Thoracic aorta (tissue), 2 donors: ENCODE measurements at regions not wholly inside any gene's neighbourhood (a gene's known extent, or its start where the extent isn't known, plus 50 kb on each side); places are given as distances from the start of the nearest gene placed in this dataset.

ENCODE experiments used
- ATAC-seq: fragments of 150-250 bp; one replicate; pipeline ENCODE4 v1.8.0; 2017; ENCODE audit warnings: low read depth; ENCODE audit not compliant: insufficient number of reproducible peaks, low FRiP score
- DNase-seq: peaks from one replicate; pipeline ENCODE4 v3.0.0-alpha.2; 2020; ENCODE audit warnings: low spot score
- H3K27ac ChIP-seq, 2 donors: fragments of 200-600 bp; sonication (generic); 1 replicate in 1 of 2; 2 replicates in 1 of 2; pipeline ENCODE4 v1.5.1; 2016; ENCODE audit warnings: mild to moderate bottlenecking in 2 of 2, moderate library complexity in 2 of 2
- H3K27me3 ChIP-seq: fragments of 200-600 bp; sonication (generic); replicated peaks from 2 replicates; pipeline ENCODE4 v1.6.0; 2016; ENCODE audit warnings: mild to moderate bottlenecking; ENCODE audit not compliant: insufficient read depth
- H3K36me3 ChIP-seq: fragments of 200-600 bp; sonication (generic); one replicate; pipeline ENCODE4 v1.5.1; 2016
- H3K4me1 ChIP-seq, 2 donors: fragments of 200-600 bp; sonication (generic); 1 replicate in 1 of 2; 2 replicates in 1 of 2; pipeline versions ENCODE4 v1.5.1 to v1.6.0; 2016; ENCODE audit warnings: low read depth in 2 of 2, mild to moderate bottlenecking in 1 of 2; ENCODE audit not compliant: control insufficient read depth in 1 of 2
- H3K4me3 ChIP-seq: fragments of 200-600 bp; sonication (generic); 2 replicates; pipeline ENCODE4 v1.5.1; 2016; ENCODE audit warnings: mild to moderate bottlenecking
- H3K9me3 ChIP-seq: fragments of 200-600 bp; sonication (generic); 2 replicates; pipeline ENCODE4 v1.5.1; 2016
- TF ChIP-seq, protein P1 (sequence below): fragments of 200-600 bp; sonication (generic); IDR thresholded peaks from one replicate; pipeline ENCODE4 v1.5.1; 2019; ENCODE audit warnings: antibody characterized with exemption

DNA sequence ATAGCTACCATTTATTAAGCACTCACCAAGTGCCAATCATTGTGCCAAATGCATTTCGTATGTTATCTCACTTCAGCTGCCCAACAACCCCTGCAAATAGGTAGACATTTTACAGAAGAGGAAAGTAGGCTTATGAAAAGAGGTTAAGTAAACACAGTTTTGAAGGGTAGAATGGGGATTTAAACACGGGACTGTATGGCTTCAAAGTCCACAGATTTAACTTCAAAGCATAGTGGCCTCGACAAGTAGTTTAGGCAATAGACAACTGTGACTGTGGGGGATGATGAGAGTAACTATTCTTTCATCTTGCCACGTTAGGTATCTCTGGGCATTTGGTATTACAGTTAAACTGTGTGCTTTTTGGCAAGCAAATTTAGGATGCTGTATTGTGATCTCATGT is 266.8 kb upstream of the SRRM4 start:
- Histone ChIP-seq H3K4me1 (no peaks in the 10 kb centered on the region), H3K36me3 (no peaks in the 10 kb centered on the region), H3K27me3 (no peaks in the 10 kb centered on the region), H3K9me3 (no peaks in the 10 kb centered on the region), H3K4me3 (no peak overlapping the region), H3K27ac (no peak overlapping the region)
- DNase-seq = no peak
- TF ChIP-seq, protein P1, sequence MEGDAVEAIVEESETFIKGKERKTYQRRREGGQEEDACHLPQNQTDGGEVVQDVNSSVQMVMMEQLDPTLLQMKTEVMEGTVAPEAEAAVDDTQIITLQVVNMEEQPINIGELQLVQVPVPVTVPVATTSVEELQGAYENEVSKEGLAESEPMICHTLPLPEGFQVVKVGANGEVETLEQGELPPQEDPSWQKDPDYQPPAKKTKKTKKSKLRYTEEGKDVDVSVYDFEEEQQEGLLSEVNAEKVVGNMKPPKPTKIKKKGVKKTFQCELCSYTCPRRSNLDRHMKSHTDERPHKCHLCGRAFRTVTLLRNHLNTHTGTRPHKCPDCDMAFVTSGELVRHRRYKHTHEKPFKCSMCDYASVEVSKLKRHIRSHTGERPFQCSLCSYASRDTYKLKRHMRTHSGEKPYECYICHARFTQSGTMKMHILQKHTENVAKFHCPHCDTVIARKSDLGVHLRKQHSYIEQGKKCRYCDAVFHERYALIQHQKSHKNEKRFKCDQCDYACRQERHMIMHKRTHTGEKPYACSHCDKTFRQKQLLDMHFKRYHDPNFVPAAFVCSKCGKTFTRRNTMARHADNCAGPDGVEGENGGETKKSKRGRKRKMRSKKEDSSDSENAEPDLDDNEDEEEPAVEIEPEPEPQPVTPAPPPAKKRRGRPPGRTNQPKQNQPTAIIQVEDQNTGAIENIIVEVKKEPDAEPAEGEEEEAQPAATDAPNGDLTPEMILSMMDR = no peak
- ATAC-seq = no peak

DNA sequence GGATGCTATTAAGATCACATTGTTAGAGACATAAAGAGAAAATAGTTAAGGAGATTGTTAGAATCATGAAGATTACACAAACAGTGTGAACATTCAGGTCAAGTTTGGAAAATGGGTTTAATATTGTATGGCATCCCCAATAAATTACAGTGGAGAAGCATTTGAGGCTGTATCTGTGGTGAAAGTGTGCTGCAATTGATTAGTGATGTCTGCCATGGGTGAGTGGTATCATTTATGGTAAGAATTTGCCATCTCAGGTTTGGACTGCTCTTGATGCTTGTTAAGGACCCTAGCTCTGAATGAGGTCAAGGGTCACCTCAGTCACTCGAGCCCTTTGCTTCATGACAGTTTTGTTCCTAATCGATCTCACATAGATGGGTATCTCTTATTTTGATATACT is 265.7 kb upstream of the SRRM4 start:
- Histone ChIP-seq H3K27me3 (no peaks in the 10 kb centered on the region), H3K36me3 (no peaks in the 10 kb centered on the region), H3K27ac (no peak overlapping the region), H3K9me3 (no peaks in the 10 kb centered on the region), H3K4me1 (no peaks in the 10 kb centered on the region), H3K4me3 (no peak overlapping the region)
- ATAC-seq (no peak), DNase-seq (no peak)
- TF ChIP-seq, protein P1 = no peak

DNA sequence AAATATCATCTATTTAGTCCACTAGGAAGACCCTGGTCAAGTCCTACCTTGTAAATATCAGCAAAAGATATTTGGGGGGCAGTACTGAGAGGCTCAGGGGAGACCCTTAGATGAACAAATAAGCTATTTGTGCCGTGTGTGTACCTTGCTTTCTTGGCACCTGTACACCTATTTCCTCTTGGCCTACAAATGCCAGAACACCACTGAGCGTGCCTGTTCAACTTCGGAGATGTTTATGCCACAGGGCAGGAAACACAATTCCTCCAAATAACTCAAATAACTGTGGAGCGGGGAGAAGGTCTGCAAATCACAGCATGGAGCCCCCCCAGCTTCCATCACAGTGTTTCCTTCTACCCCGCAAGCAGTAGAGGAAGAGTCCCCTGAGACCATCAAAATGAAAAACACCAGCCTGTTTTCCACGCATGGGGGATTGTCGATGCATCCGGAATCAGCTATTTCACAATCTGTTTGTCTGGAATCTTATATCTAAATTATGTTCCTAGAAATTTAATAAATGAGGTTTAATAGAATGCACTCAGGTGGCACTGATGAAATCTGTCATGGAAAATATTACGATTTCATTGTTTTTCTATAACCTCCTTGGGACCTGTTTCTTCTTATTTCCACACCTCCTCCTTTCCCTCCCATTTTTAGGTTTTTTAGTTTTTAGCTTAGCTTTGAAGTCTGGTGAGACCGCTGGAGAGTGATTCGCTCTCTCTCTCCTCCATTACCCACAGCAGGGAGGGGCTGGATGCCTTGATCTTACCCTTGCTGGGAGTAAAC is 254.0 kb upstream of the SRRM4 start:
- Histone ChIP-seq H3K4me3 (no peak overlapping the region), H3K36me3 (no peaks in the 10 kb centered on the region), H3K27me3 (no peaks in the 10 kb centered on the region), H3K27ac (no peak overlapping the region), H3K4me1 (no peaks in the 10 kb centered on the region), H3K9me3 (no peaks in the 10 kb centered on the region)
- ATAC-seq (no peak), DNase-seq (no peak)
- TF ChIP-seq, protein P1 = no peak

DNA sequence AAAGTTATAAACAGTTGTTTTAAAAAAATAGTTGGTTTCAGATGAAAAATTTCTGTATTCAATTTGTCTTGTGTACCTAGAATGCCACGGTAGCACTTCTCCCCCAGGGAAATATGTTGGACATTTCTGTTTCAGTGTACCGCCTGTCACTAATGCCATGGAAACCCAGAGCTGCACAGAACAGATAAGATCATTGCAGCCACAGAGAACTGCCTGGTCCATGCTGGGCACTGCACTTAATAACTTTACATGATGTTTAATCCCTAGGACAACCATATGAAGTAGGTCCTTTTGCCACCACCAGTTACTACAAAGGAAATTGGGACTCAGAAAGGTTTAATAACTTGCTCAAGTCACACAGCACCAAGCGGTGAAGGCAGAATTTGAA is 253.4 kb upstream of the SRRM4 start:
- Histone ChIP-seq H3K36me3 (no peaks in the 10 kb centered on the region), H3K27me3 (no peaks in the 10 kb centered on the region), H3K4me3 (no peak overlapping the region), H3K27ac (no peak overlapping the region), H3K9me3 (no peaks in the 10 kb centered on the region), H3K4me1 (no peaks in the 10 kb centered on the region)
- TF ChIP-seq, protein P1 = no peak
- no peak for ATAC-seq
- no peak for DNase-seq

DNA sequence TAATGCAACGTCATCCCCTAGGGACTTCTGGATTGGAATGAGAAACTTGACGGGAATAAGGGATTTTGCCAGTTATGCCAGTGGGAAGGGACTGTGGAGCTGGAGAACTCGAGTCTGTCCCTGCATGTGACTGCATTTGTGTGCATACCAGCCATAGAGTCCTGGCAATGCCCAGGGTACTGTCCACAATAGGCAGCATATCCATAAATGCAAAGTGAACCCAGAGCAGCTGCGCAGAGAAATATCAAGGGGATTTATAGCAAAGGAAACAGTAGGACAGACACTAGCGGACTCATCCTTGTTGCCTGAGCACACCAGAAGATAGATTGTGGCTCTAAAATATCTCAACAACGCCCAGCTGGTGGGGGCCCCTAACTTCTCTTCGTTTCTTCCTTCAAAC is 247.1 kb upstream of the SRRM4 start:
- no peak overlapping the region for H3K4me3 ChIP-seq
- no peaks in the 10 kb centered on the region for H3K9me3 ChIP-seq
- H3K27me3 ChIP-seq = no peaks in the 10 kb centered on the region
- H3K27ac ChIP-seq = no peak overlapping the region
- no peak for ATAC-seq
- DNase-seq = no peak
- TF ChIP-seq, protein P1 = no peak
- no peaks in the 10 kb centered on the region for H3K36me3 ChIP-seq
- H3K4me1 ChIP-seq = no peaks in the 10 kb centered on the region
